Astrocyte (in vitro differentiated cells and primary cell): ENCODE measurements at regions not wholly inside any gene's neighbourhood (a gene's known extent, or its start where the extent isn't known, plus 50 kb on each side); places are given as distances from the start of the nearest gene placed in this dataset.

Experiments
- DNase-seq: peaks from one replicate; pipeline ENCODE4 v3.0.0-alpha.2; 2010; ENCODE audit warnings: low read depth
- FAIRE-seq: peaks from 2 replicates; lab custom pipeline; 2011; peaks lifted over from hg19 to GRCh38; lab: Jason Lieb, UNC
- H2AFZ ChIP-seq: 2 replicates; pipeline ENCODE4 v1.6.0; 2012; ENCODE audit warnings: low read depth, low read length, inconsistent platforms
- H3K27ac ChIP-seq: 2 replicates; pipeline ENCODE4 v1.5.1; 2011; ENCODE audit warnings: low read depth, low read length, inconsistent platforms
- H3K27me3 ChIP-seq: 2 replicates; pipeline ENCODE4 v1.6.0; 2011; ENCODE audit warnings: low read length, inconsistent platforms; ENCODE audit not compliant: insufficient read depth
- H3K36me3 ChIP-seq: 2 replicates; pipeline ENCODE4 v1.5.1; 2011; ENCODE audit warnings: low read length, inconsistent platforms; ENCODE audit not compliant: insufficient read depth
- H3K4me1 ChIP-seq: 2 replicates; pipeline ENCODE4 v1.5.1; 2011; ENCODE audit warnings: low read length, inconsistent platforms; ENCODE audit not compliant: insufficient read depth
- H3K4me2 ChIP-seq: 2 replicates; pipeline ENCODE4 v1.6.0; 2012; ENCODE audit warnings: low read length, inconsistent platforms
- H3K4me3 ChIP-seq: 2 replicates; pipeline ENCODE4 v1.5.1; 2011; ENCODE audit warnings: low read depth, mild to moderate bottlenecking, low read length, inconsistent platforms; ENCODE audit not compliant: insufficient read depth
- H3K79me2 ChIP-seq: 2 replicates; pipeline ENCODE4 v1.6.0; 2012; ENCODE audit warnings: mild to moderate bottlenecking, low read length, inconsistent platforms; ENCODE audit not compliant: insufficient read depth
- H3K9ac ChIP-seq: 2 replicates; pipeline ENCODE4 v1.6.0; 2012; ENCODE audit warnings: mild to moderate bottlenecking, low read length, inconsistent platforms
- H3K9me3 ChIP-seq: 2 replicates; pipeline ENCODE4 v1.5.1; 2012; ENCODE audit warnings: low read depth, mild to moderate bottlenecking, low read length, inconsistent platforms; ENCODE audit not compliant: insufficient read depth
- H4K20me1 ChIP-seq: 2 replicates; pipeline ENCODE4 v1.6.0; 2012; ENCODE audit warnings: low read length, inconsistent platforms; ENCODE audit not compliant: insufficient read depth
- H3K27ac Mint-ChIP-seq: one replicate; pipeline ENCODE4 v1.8.0; 2021; ENCODE audit warnings: mild to moderate bottlenecking, mixed read lengths; ENCODE audit not compliant: unreplicated experiment
- H3K27me3 Mint-ChIP-seq: one replicate; pipeline ENCODE4 v1.8.0; 2021; ENCODE audit warnings: low read depth, mixed read lengths; ENCODE audit not compliant: unreplicated experiment
- H3K36me3 Mint-ChIP-seq: one replicate; pipeline ENCODE4 v1.8.0; 2021; ENCODE audit warnings: low read depth, mixed read lengths; ENCODE audit not compliant: unreplicated experiment
- H3K4me1 Mint-ChIP-seq: one replicate; pipeline ENCODE4 v1.8.0; 2021; ENCODE audit warnings: low read depth, mixed read lengths; ENCODE audit not compliant: unreplicated experiment
- H3K4me3 Mint-ChIP-seq: one replicate; pipeline ENCODE4 v1.8.0; 2021; ENCODE audit warnings: mild to moderate bottlenecking, moderate library complexity, mixed read lengths; ENCODE audit not compliant: unreplicated experiment
- H3K9me3 Mint-ChIP-seq: one replicate; pipeline ENCODE4 v1.8.0; 2021; ENCODE audit warnings: mild to moderate bottlenecking, mixed read lengths; ENCODE audit not compliant: unreplicated experiment
- CTCF ChIP-seq: IDR thresholded peaks from 2 replicates; pipeline ENCODE4 v1.5.1; 2011; ENCODE audit warnings: low read depth, mild to moderate bottlenecking, inconsistent platforms, low read length, moderate library complexity; ENCODE audit not compliant: insufficient read depth
- EZH2 ChIP-seq: IDR thresholded peaks from 2 replicates; pipeline ENCODE4 v1.6.1; 2012; ENCODE audit warnings: mild to moderate bottlenecking, low read length, inconsistent platforms; ENCODE audit not compliant: insufficient read depth

DNA sequence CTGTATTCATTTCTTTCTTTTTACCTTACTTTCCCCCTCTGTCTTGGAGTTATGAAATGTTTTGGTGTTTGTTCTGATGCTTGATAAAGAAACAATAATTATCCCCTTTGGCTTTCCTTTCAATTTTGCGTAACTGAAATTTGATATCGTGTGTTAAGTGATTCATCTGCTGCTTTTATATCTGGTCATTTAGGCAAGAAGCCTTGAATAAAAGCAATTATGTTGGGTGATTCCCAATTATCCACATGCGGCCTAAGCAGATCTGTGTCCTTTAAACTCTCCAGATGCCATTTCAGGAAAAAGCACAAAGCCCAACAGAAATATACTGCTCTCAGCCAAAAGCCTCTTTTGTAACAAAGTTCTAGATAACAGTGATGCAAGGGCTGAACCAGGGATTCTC, 92.8 kb downstream of the TAF11L14 start:
- FAIRE-seq (no peak), DNase-seq (no peak)
- Mint-ChIP-seq H3K4me1 (no peaks in the 10 kb centered on the region), H3K27ac (no peak overlapping the region), H3K27me3 (no peaks in the 10 kb centered on the region), H3K4me3 (no peak overlapping the region), H3K36me3 (no peaks in the 10 kb centered on the region), H3K9me3 (no peaks in the 10 kb centered on the region)
- Histone ChIP-seq H3K4me2 (no peak overlapping the region), H3K9me3 (no peaks in the 10 kb centered on the region), H3K4me1 (no peaks in the 10 kb centered on the region), H3K9ac (no peak overlapping the region), H4K20me1 (no peaks in the 10 kb centered on the region), H3K4me3 (no peak overlapping the region), H3K79me2 (no peaks in the 10 kb centered on the region), H3K36me3 (no peaks in the 10 kb centered on the region), H2AFZ (peak overlapping the region; percentile 37), H3K27me3 (no peaks in the 10 kb centered on the region), H3K27ac (no peak overlapping the region)
- no peak for TF ChIP-seq EZH2
- no peak for TF ChIP-seq CTCF

- Mint-ChIP-seq H3K27ac (no peak overlapping the region), H3K4me1 (no peaks in the 10 kb centered on the region), H3K36me3 (no peaks in the 10 kb centered on the region), H3K4me3 (no peak overlapping the region), H3K9me3 (no peaks in the 10 kb centered on the region), H3K27me3 (no peaks in the 10 kb centered on the region)
- TF ChIP-seq CTCF (no peak), EZH2 (no peak)
- no peak overlapping the region for H3K27ac ChIP-seq
- H3K27me3 ChIP-seq, result no peaks in the 10 kb centered on the region
- no peak overlapping the region for H3K9ac ChIP-seq
- FAIRE-seq, result no peak
- H3K9me3 ChIP-seq, result no peaks in the 10 kb centered on the region
- no peak for DNase-seq
- H3K4me3 ChIP-seq, result no peak overlapping the region
- H3K79me2 ChIP-seq, result no peaks in the 10 kb centered on the region
- no peak overlapping the region for H2AFZ ChIP-seq
- H3K36me3 ChIP-seq, result no peaks in the 10 kb centered on the region
- no peaks in the 10 kb centered on the region for H4K20me1 ChIP-seq
- H3K4me1 ChIP-seq, result no peaks in the 10 kb centered on the region
- no peak overlapping the region for H3K4me2 ChIP-seq
These were observed 96.2 kb downstream of the TAF11L14 start for GRCh38 chr5:17730421-17730820.

DNA sequence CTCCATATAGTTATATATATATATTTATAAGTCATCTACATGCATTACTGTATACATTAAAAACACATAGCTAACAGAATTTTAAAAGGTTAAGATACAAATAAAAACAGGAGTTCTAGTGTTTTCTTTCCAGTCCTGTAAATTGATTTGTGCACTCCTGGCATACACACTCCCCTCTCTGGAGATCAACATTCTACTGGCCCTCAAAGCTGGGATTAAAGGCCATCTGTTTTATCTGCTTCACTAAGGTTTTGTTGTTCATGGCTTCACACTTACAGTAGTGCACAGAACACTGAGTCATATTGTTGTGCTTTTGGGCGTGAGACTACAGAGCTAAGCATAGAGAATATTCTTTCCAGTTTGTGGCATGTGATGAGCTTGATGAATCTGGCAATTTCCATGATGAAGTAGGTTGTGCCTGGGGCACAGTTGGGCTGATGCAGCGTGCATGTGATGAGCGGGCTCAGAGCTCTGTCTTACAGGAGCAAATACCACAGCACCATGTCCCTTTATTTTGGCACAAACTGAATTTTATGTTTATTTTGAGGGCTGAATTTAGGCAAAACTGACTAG, 98.2 kb downstream of the TAF11L14 start:
- H3K36me3 ChIP-seq, result no peaks in the 10 kb centered on the region
- no peaks in the 10 kb centered on the region for H3K4me1 Mint-ChIP-seq
- H3K9ac ChIP-seq, result no peak overlapping the region
- TF ChIP-seq CTCF (no peak), EZH2 (no peak)
- H3K27me3 Mint-ChIP-seq, result no peaks in the 10 kb centered on the region
- no peaks in the 10 kb centered on the region for H3K36me3 Mint-ChIP-seq
- no peaks in the 10 kb centered on the region for H3K9me3 ChIP-seq
- no peak overlapping the region for H2AFZ ChIP-seq
- H3K9me3 Mint-ChIP-seq, result no peaks in the 10 kb centered on the region
- no peaks in the 10 kb centered on the region for H3K27me3 ChIP-seq
- no peaks in the 10 kb centered on the region for H4K20me1 ChIP-seq
- no peaks in the 10 kb centered on the region for H3K79me2 ChIP-seq
- no peak overlapping the region for H3K27ac Mint-ChIP-seq
- no peak overlapping the region for H3K4me3 ChIP-seq
- no peak overlapping the region for H3K27ac ChIP-seq
- FAIRE-seq, result no peak
- H3K4me2 ChIP-seq, result no peak overlapping the region
- no peaks in the 10 kb centered on the region for H3K4me1 ChIP-seq
- no peak overlapping the region for H3K4me3 Mint-ChIP-seq
- no peak for DNase-seq
